HFF-Myc (cell line): ENCODE measurements at regions not wholly inside any gene's neighbourhood (a gene's known extent, or its start where the extent isn't known, plus 50 kb on each side); places are given as distances from the start of the nearest gene placed in this dataset.

Source experiments
- DNase-seq: peaks from one replicate; pipeline ENCODE4 v3.0.0-alpha.2; 2011; ENCODE audit warnings: low read depth; ENCODE audit errors: extremely low read depth
- H3K4me3 ChIP-seq: replicated peaks from 2 replicates; pipeline ENCODE4 v1.5.1; 2011; ENCODE audit warnings: low read depth, mild to moderate bottlenecking, control low read depth, low read length
- CTCF ChIP-seq: IDR thresholded peaks from 2 replicates; pipeline ENCODE4 v1.5.1; 2012; ENCODE audit warnings: mild to moderate bottlenecking, low read depth, low read length, control low read depth; ENCODE audit errors: missing control alignments

GRCh38 chr1:101356604-101357443 is 120.0 kb downstream of the S1PR1 start:
- no peak for DNase-seq
- no peak overlapping the region for H3K4me3 ChIP-seq
- no peak for TF ChIP-seq CTCF

- no peak overlapping the region for H3K4me3 ChIP-seq
- peak; percentile 85 for TF ChIP-seq CTCF
- DNase-seq: peak; percentile 64
Observed at GRCh38 chr1:101357444-101357986, 120.7 kb downstream of the S1PR1 start.

- H3K4me3 ChIP-seq: no peak overlapping the region
- no peak for TF ChIP-seq CTCF
Observed at GRCh38 chr1:101360506-101360905, 123.7 kb downstream of the S1PR1 start.

GRCh38 chr1:101363891-101364318 is 127.1 kb downstream of the S1PR1 start:
- no peak overlapping the region for H3K4me3 ChIP-seq
- no peak for TF ChIP-seq CTCF
- DNase-seq: no peak

More at GRCh38 chr1:101360506-101360905, 123.7 kb downstream of the S1PR1 start:
- no peak for DNase-seq

GRCh38 chr1:101364370-101365120 is 127.7 kb downstream of the S1PR1 start:
- no peak overlapping the region for H3K4me3 ChIP-seq
- no peak for DNase-seq
- TF ChIP-seq CTCF: no peak

DNA sequence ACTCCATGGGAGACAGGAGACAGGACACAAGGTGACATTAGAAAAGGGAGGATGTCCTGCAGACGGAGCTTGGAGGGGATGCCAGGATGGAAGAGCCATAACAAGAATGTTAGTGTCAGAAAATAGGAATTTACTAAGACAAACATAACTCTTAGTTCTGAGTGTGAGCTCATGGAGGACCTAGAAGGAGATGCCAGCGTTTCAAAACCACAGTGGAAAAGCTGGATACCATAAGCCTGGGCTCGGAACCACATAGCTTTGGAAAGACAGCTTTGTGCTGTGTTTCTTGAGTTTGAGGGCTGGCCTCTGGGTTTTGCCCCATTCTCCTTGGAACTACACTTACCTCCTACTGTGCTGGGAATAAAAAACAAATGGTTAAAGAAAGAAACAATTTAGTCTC is 128.4 kb downstream of the S1PR1 start:
- DNase-seq: no peak

More for the DNA sequence above, 128.4 kb downstream of the S1PR1 start:
- TF ChIP-seq CTCF: no peak
- H3K4me3 ChIP-seq: no peak overlapping the region
